Neural cell (in vitro differentiated cells): ENCODE measurements at regions not wholly inside any gene's neighbourhood (a gene's known extent, or its start where the extent isn't known, plus 50 kb on each side); places are given as distances from the start of the nearest gene placed in this dataset.

Source experiments
- CTCF ChIP-seq: fragments of 450-650 bp; IDR thresholded peaks from 2 replicates; pipeline ENCODE4 v1.5.1; 2014; ENCODE audit warnings: antibody characterized with exemption, mild to moderate bottlenecking, moderate library complexity; ENCODE audit not compliant: poor library complexity, severe bottlenecking
- EP300 ChIP-seq: fragments of 450-650 bp; conservative IDR thresholded peaks from 2 replicates; pipeline ENCODE4 v1.6.1; 2014; ENCODE audit warnings: antibody characterized with exemption, mild to moderate bottlenecking, moderate library complexity; ENCODE audit not compliant: poor library complexity, severe bottlenecking
- EZH2 ChIP-seq: fragments of 200-600, 300-800 bp; shearing (Covaris generic), sonication (generic); IDR thresholded peaks from 2 replicates; pipeline ENCODE4 v1.6.1; 2014; ENCODE audit warnings: antibody characterized with exemption, low read length, borderline replicate concordance, mild to moderate bottlenecking; ENCODE audit not compliant: insufficient read depth, poor library complexity, severe bottlenecking
- MXI1 ChIP-seq: fragments of 450-650 bp; conservative IDR thresholded peaks from 2 replicates; pipeline ENCODE4 v1.6.1; 2014; ENCODE audit warnings: antibody characterized with exemption, mild to moderate bottlenecking; ENCODE audit not compliant: poor library complexity, severe bottlenecking
- POLR2AphosphoS5 ChIP-seq: IDR thresholded peaks from 2 replicates; pipeline ENCODE4 v1.6.1; 2012
- RAD21 ChIP-seq: fragments of 450-650 bp; conservative IDR thresholded peaks from 2 replicates; pipeline ENCODE4 v1.6.1; 2014; ENCODE audit warnings: antibody characterized with exemption, mild to moderate bottlenecking, moderate library complexity
- REST ChIP-seq: IDR thresholded peaks from 2 replicates; pipeline ENCODE4 v1.6.1; 2012; ENCODE audit warnings: borderline replicate concordance
- SMC3 ChIP-seq: fragments of 450-650 bp; conservative IDR thresholded peaks from 2 replicates; pipeline ENCODE4 v1.6.1; 2014; ENCODE audit warnings: antibody characterized with exemption, mild to moderate bottlenecking, moderate library complexity; ENCODE audit not compliant: poor library complexity
- TAF1 ChIP-seq: IDR thresholded peaks from 2 replicates; pipeline ENCODE4 v1.6.1; 2012; ENCODE audit warnings: low read depth

GRCh38 chr2:226426292-226426736 lies 373.3 kb downstream of the IRS1 start:
- no peak for TF ChIP-seq CTCF
- TF ChIP-seq TAF1, result no peak
- no peak for TF ChIP-seq EP300
- no peak for TF ChIP-seq POLR2AphosphoS5
- TF ChIP-seq REST, result no peak
- no peak for TF ChIP-seq RAD21
- TF ChIP-seq MXI1, result no peak
- no peak for TF ChIP-seq SMC3
- TF ChIP-seq EZH2, result no peak
